ENCODE measurements at regions not wholly inside any gene's neighbourhood (a gene's known extent, or its start where the extent isn't known, plus 50 kb on each side); places are given as distances from the start of the nearest gene placed in this dataset.

GRCh38 chr13:58893396-58893795 lies 1261.9 kb downstream of the PCDH17 start:
- H3K27me3 ChIP-seq = no peaks in the 10 kb centered on the region
- ATAC-seq (ENCODE audit: low FRiP score in 2 of 2) = no peak
- DNase-seq = no peak
- TF ChIP-seq CTCF (IDR thresholded peaks at IDR 0.05) (no peak), EP300 (IDR thresholded peaks at IDR 0.05) (no peak), POLR2A (IDR thresholded peaks at IDR 0.05) (no peak), POLR2AphosphoS5 (IDR thresholded peaks at IDR 0.05) (no peak)
- no peak overlapping the region for H3K27ac ChIP-seq
- no peaks in the 10 kb centered on the region for H3K36me3 ChIP-seq
- 89 to 95% methylated on average over 1 of the region's 1 CpG for WGBS, 2 donors
- no peaks in the 10 kb centered on the region for H3K4me1 ChIP-seq
- H3K4me3 ChIP-seq = no peak overlapping the region
- no peaks in the 10 kb centered on the region for H3K9me3 ChIP-seq

GRCh38 chr13:58906329-58907007 lies 1257.3 kb downstream of the DIAPH3 start:
- Histone ChIP-seq H3K4me1 (no peaks in the 10 kb centered on the region), H3K4me3 (no peak overlapping the region), H3K9me3 (no peaks in the 10 kb centered on the region), H3K27me3 (no peaks in the 10 kb centered on the region), H3K36me3 (no peaks in the 10 kb centered on the region), H3K27ac (no peak overlapping the region)
- TF ChIP-seq POLR2AphosphoS5 (IDR thresholded peaks at IDR 0.05) (no peak), POLR2A (IDR thresholded peaks at IDR 0.05) (no peak), EP300 (IDR thresholded peaks at IDR 0.05) (no peak), CTCF (IDR thresholded peaks at IDR 0.05) (no peak)
- no peak for DNase-seq
- ATAC-seq (ENCODE audit: low FRiP score in 2 of 2) = no peak
- 79 to 83% methylated on average over 2 to 3 of the region's 3 CpGs for WGBS, 2 donors

- Histone ChIP-seq H3K27ac (no peak overlapping the region), H3K9me3 (no peaks in the 10 kb centered on the region), H3K4me3 (no peak overlapping the region), H3K4me1 (no peaks in the 10 kb centered on the region), H3K36me3 (no peaks in the 10 kb centered on the region), H3K27me3 (no peaks in the 10 kb centered on the region)
- TF ChIP-seq CTCF (IDR thresholded peaks at IDR 0.05) = no peak
- no peak for TF ChIP-seq POLR2AphosphoS5 (IDR thresholded peaks at IDR 0.05)
- TF ChIP-seq EP300 (IDR thresholded peaks at IDR 0.05) = no peak
- no peak for TF ChIP-seq POLR2A (IDR thresholded peaks at IDR 0.05)
- DNase-seq (no peak), ATAC-seq (ENCODE audit: low FRiP score in 2 of 2) (no peak)
Measured at GRCh38 chr13:58907347-58907746, 1256.4 kb downstream of the DIAPH3 start.

DNA sequence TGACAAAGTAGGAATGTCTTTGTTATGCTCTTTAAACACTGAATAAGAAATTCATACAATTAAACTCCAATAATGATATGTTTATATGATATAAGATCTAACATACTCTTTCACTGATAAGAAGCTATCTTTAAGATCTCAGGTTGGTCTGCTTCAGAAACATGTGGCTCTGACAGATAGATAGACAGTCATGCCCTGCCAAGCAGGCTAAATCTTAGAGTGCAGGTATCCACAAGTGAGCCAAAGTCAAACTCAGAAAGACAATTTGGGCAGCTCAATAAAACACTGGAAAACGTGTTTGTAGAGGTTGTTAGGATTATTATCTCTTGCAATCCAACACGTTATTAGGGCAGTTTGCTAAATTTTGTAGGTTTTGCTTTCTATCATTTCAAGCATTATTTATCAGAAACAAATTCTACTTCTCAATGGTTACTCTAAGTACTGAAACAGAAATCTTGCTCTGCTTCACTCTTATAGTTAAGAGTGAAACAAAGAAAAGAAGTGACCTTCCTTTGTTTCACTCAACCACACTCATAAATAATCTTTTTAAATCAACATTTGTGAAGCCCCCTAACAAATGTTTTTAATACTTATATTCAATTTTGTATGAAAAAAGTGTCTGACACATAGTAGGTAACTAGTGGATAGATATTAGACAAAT lies 1255.6 kb downstream of the DIAPH3 start:
- no peak overlapping the region for H3K4me3 ChIP-seq
- no peaks in the 10 kb centered on the region for H3K9me3 ChIP-seq
- 59 to 68% methylated on average over 2 of the region's 2 CpGs for WGBS, 2 donors
- no peak overlapping the region for H3K27ac ChIP-seq
- no peak for ATAC-seq (ENCODE audit: low FRiP score in 2 of 2)
- no peaks in the 10 kb centered on the region for H3K36me3 ChIP-seq
- DNase-seq = no peak
- H3K27me3 ChIP-seq = no peaks in the 10 kb centered on the region
- H3K4me1 ChIP-seq = no peaks in the 10 kb centered on the region
- TF ChIP-seq POLR2A (IDR thresholded peaks at IDR 0.05) (no peak), CTCF (IDR thresholded peaks at IDR 0.05) (no peak), EP300 (IDR thresholded peaks at IDR 0.05) (no peak), POLR2AphosphoS5 (IDR thresholded peaks at IDR 0.05) (no peak)

- DNase-seq (no peak), ATAC-seq (ENCODE audit: low FRiP score in 2 of 2) (no peak)
- Histone ChIP-seq H3K27me3 (no peaks in the 10 kb centered on the region), H3K27ac (no peak overlapping the region), H3K4me1 (no peaks in the 10 kb centered on the region), H3K4me3 (no peak overlapping the region), H3K36me3 (no peaks in the 10 kb centered on the region), H3K9me3 (no peaks in the 10 kb centered on the region)
- WGBS, 2 donors = 77 to 82% methylated on average over 3 of the region's 3 CpGs
- TF ChIP-seq EP300 (IDR thresholded peaks at IDR 0.05) (no peak), CTCF (IDR thresholded peaks at IDR 0.05) (no peak), POLR2AphosphoS5 (IDR thresholded peaks at IDR 0.05) (no peak), POLR2A (IDR thresholded peaks at IDR 0.05) (no peak)
Measured at GRCh38 chr13:58919551-58919950, 1244.2 kb downstream of the DIAPH3 start.

All from upper lobe of left lung (tissue), 6 donors.